Esophagus squamous epithelium (tissue), 4 donors: ENCODE measurements at regions not wholly inside any gene's neighbourhood (a gene's known extent, or its start where the extent isn't known, plus 50 kb on each side); places are given as distances from the start of the nearest gene placed in this dataset.

Experiments
- CTCF ChIP-seq, 6 experiments: fragments of 450-650 bp in 4 of 6; fragments of 200-600 bp in 2 of 6; sonication (generic) in 2 of 6; IDR thresholded peaks; one replicate each; pipeline ENCODE4 v1.5.1; 2016 to 2019; ENCODE audit warnings: antibody characterized with exemption in 6 of 6, mild to moderate bottlenecking in 4 of 6, moderate library complexity in 4 of 6
- POLR2A ChIP-seq, 4 donors: fragments of 450-650 bp; IDR thresholded peaks; one replicate each; pipeline ENCODE4 v1.6.1; 2017; ENCODE audit warnings: antibody characterized with exemption in 4 of 4, mild to moderate bottlenecking in 4 of 4, moderate library complexity in 3 of 4

GRCh38 chr6:155762649-155763048, 307.0 kb upstream of the NOX3 start:
- TF ChIP-seq CTCF (IDR thresholded peaks at IDR 0.05), result no peak
- no peak for TF ChIP-seq POLR2A (IDR thresholded peaks at IDR 0.05)
